Neuronal stem cell (in vitro differentiated cells): ENCODE measurements at regions not wholly inside any gene's neighbourhood (a gene's known extent, or its start where the extent isn't known, plus 50 kb on each side); places are given as distances from the start of the nearest gene placed in this dataset.
"Not testable (repeated sequence)": the region's sequence is repeated elsewhere in the genome, so short reads cannot be mapped to it uniquely, and the experiment has no call there.

Experiments used
- DNase-seq: peaks from one replicate; pipeline ENCODE4 v3.0.0-alpha.2; 2013; ENCODE audit warnings: low spot score
- H2AFZ ChIP-seq: one replicate; pipeline ENCODE4 v1.6.1; 2013; ENCODE audit warnings: mild to moderate bottlenecking, low read length, inconsistent platforms
- H2AK5ac ChIP-seq: 2 replicates; pipeline ENCODE4 v1.6.1; 2013; ENCODE audit warnings: low read depth, mild to moderate bottlenecking, inconsistent platforms, low read length, moderate library complexity, mixed read lengths
- H2BK120ac ChIP-seq: 2 replicates; pipeline ENCODE4 v1.6.1; 2013; ENCODE audit warnings: low read depth, mild to moderate bottlenecking, inconsistent platforms, low read length, moderate library complexity, mixed read lengths
- H2BK12ac ChIP-seq: one replicate; pipeline ENCODE4 v1.6.1; 2013; ENCODE audit warnings: low read length, inconsistent platforms
- H2BK15ac ChIP-seq: 2 replicates; pipeline ENCODE4 v1.6.1; 2013; ENCODE audit warnings: mild to moderate bottlenecking, low read length, inconsistent platforms, mixed read lengths
- H2BK5ac ChIP-seq: one replicate; pipeline ENCODE4 v1.6.1; 2013; ENCODE audit warnings: inconsistent platforms, mild to moderate bottlenecking, low read length, moderate library complexity
- H3K14ac ChIP-seq: one replicate; pipeline ENCODE4 v1.6.1; 2013; ENCODE audit warnings: low read length, inconsistent platforms
- H3K18ac ChIP-seq: 2 replicates; pipeline ENCODE4 v1.6.1; 2013; ENCODE audit warnings: low read length, inconsistent platforms
- H3K23ac ChIP-seq: 2 replicates; pipeline ENCODE4 v1.6.1; 2013; ENCODE audit warnings: low read depth, mild to moderate bottlenecking, mixed read lengths, low read length, inconsistent platforms; ENCODE audit not compliant: poor library complexity
- H3K27ac ChIP-seq: replicated peaks from 3 replicates; pipeline ENCODE4 v1.5.1; 2013; ENCODE audit warnings: low read length, inconsistent platforms
- H3K27me3 ChIP-seq, 3 experiments: 2 replicates each; pipeline ENCODE4 v1.6.1; 2013; ENCODE audit warnings: low read length in 3 of 3, mild to moderate bottlenecking in 2 of 3, inconsistent platforms in 1 of 3, low read depth in 1 of 3, mixed read lengths in 1 of 3, moderate library complexity in 1 of 3; ENCODE audit not compliant: control insufficient read depth in 3 of 3, insufficient read depth in 3 of 3
- H3K36me3 ChIP-seq, 2 donors: replicated peaks in 1 of 2; 2 replicates each; pipeline ENCODE4 v1.6.1; 2013; ENCODE audit warnings: low read length in 2 of 2; ENCODE audit not compliant: control insufficient read depth in 2 of 2, insufficient read depth in 2 of 2
- H3K4ac ChIP-seq: 2 replicates; pipeline ENCODE4 v1.6.1; 2013; ENCODE audit warnings: inconsistent platforms, mild to moderate bottlenecking, low read length, moderate library complexity
- H3K4me1 ChIP-seq, 2 donors: 1 replicate in 1 of 2; 2 replicates in 1 of 2; pipeline ENCODE4 v1.6.1; 2013; ENCODE audit warnings: low read length in 2 of 2, low read depth in 1 of 2; ENCODE audit not compliant: control insufficient read depth in 2 of 2, insufficient read depth in 1 of 2
- H3K4me2 ChIP-seq: one replicate; pipeline ENCODE4 v1.6.1; 2013; ENCODE audit warnings: mild to moderate bottlenecking, low read length, inconsistent platforms; ENCODE audit not compliant: insufficient read depth, poor library complexity, severe bottlenecking
- H3K4me3 ChIP-seq, 2 donors: 2 replicates each; pipeline ENCODE4 v1.5.1; 2013; ENCODE audit warnings: low read length in 2 of 2, mild to moderate bottlenecking in 2 of 2, inconsistent platforms in 1 of 2, moderate library complexity in 1 of 2
- H3K79me1 ChIP-seq: one replicate; pipeline ENCODE4 v1.6.1; 2013; ENCODE audit warnings: low read depth, mild to moderate bottlenecking, inconsistent platforms, low read length, moderate library complexity
- H3K9ac ChIP-seq: one replicate; pipeline ENCODE4 v1.6.1; 2013; ENCODE audit warnings: mild to moderate bottlenecking, low read depth, low read length, inconsistent platforms; ENCODE audit not compliant: poor library complexity
- H3K9me3 ChIP-seq, 2 donors: replicated peaks in 1 of 2; 2 replicates each; pipeline versions ENCODE3 to v1.6.1; 2013; ENCODE audit warnings: low read length in 2 of 2, mild to moderate bottlenecking in 2 of 2, inconsistent platforms in 1 of 2, low read depth in 1 of 2, mixed read lengths in 1 of 2, moderate library complexity in 1 of 2; ENCODE audit not compliant: control insufficient read depth in 2 of 2, insufficient read depth in 1 of 2
- H4K8ac ChIP-seq: one replicate; pipeline ENCODE4 v1.6.1; 2013; ENCODE audit warnings: low read depth, mild to moderate bottlenecking, inconsistent platforms, low read length, moderate library complexity
- H4K91ac ChIP-seq: one replicate; pipeline ENCODE4 v1.6.1; 2013; ENCODE audit warnings: low read length, low read depth, mild to moderate bottlenecking, inconsistent platforms; ENCODE audit not compliant: poor library complexity
- WGBS, 2 donors: extraction: QIAGEN DNeasy Blood & Tissue Kit; methylation state at CpG; one replicate each; pipeline ENCODE4 v1.1.7; 2013; ENCODE audit warnings: missing lambda C conversion rate in 2 of 2, mixed read lengths in 1 of 2; ENCODE audit not compliant: insufficient read length in 2 of 2, insufficient replicate concordance in 1 of 2; ENCODE audit errors: extremely low coverage in 2 of 2; 5-methylcytosine and 5-hydroxymethylcytosine counted together

GRCh38 chr22:34683031-34683430 is 382.9 kb upstream of the ISX start:
- not testable (repeated sequence) for H3K36me3 ChIP-seq, H2BK5ac ChIP-seq, H3K27me3 ChIP-seq, H3K27ac ChIP-seq, H3K79me1 ChIP-seq, H2BK120ac ChIP-seq, DNase-seq, H4K8ac ChIP-seq, H4K91ac ChIP-seq, H3K4me2 ChIP-seq, H3K4me3 ChIP-seq, H3K4me1 ChIP-seq, H3K14ac ChIP-seq, H2AFZ ChIP-seq, H2AK5ac ChIP-seq, H3K4ac ChIP-seq, H2BK12ac ChIP-seq, H3K9me3 ChIP-seq, H3K18ac ChIP-seq, H3K9ac ChIP-seq, H3K23ac ChIP-seq, H2BK15ac ChIP-seq
- WGBS, 2 donors: no CpG with 5 or more reads among the region's 17 CpGs

- not testable (repeated sequence) for H2AK5ac ChIP-seq, H3K79me1 ChIP-seq, H2BK15ac ChIP-seq, H3K27ac ChIP-seq, H3K27me3 ChIP-seq, H3K14ac ChIP-seq, H3K18ac ChIP-seq, H2AFZ ChIP-seq, H4K8ac ChIP-seq, DNase-seq, H4K91ac ChIP-seq, H3K36me3 ChIP-seq, H2BK5ac ChIP-seq, H2BK120ac ChIP-seq, H3K4me1 ChIP-seq, H3K4me3 ChIP-seq, H3K4ac ChIP-seq, H3K23ac ChIP-seq, H3K9me3 ChIP-seq, H3K4me2 ChIP-seq, H2BK12ac ChIP-seq, H3K9ac ChIP-seq
- no CpG with 5 or more reads among the region's 30 CpGs for WGBS, 2 donors
Measured at GRCh38 chr22:34684278-34684677, 381.7 kb upstream of the ISX start.

DNA sequence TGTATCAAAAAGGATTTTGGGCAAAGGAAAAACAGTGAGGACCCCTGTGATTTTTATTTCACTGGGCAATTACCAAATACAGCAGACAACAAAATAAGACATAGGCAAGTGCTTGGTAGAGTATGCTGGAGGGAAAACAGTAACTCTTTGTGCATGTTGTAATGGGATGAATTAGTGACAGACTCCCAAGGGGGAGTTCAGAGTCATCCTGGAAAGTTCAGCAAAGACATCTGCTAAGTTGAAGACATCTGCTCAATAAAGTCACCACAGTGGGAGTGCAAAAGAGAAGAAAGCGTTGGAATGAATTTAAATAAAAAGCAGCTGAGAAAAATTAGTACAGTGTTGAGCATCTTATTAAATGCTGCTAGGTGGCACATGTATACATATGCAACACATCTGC is 378.8 kb upstream of the ISX start:
- no peak overlapping the region for H3K4me3 ChIP-seq
- no peak overlapping the region for H3K14ac ChIP-seq
- no peak overlapping the region for H2BK120ac ChIP-seq
- no peak overlapping the region for H2BK5ac ChIP-seq
- no CpG with 5 or more reads among the region's 1 CpG for WGBS, 2 donors
- no peak overlapping the region for H3K18ac ChIP-seq
- H3K4ac ChIP-seq: no peak overlapping the region
- no peak overlapping the region for H2BK15ac ChIP-seq
- no peaks in the 10 kb centered on the region for H3K9me3 ChIP-seq
- H4K91ac ChIP-seq: no peak overlapping the region
- no peak overlapping the region for H3K23ac ChIP-seq
- no peak overlapping the region for H3K27ac ChIP-seq
- H2AK5ac ChIP-seq: no peak overlapping the region
- H3K4me2 ChIP-seq: no peak overlapping the region
- H3K9ac ChIP-seq: no peak overlapping the region
- no peaks in the 10 kb centered on the region for H3K36me3 ChIP-seq
- no peak overlapping the region for H2AFZ ChIP-seq
- H3K79me1 ChIP-seq: no peaks in the 10 kb centered on the region
- no peaks in the 10 kb centered on the region for H3K27me3 ChIP-seq
- DNase-seq: no peak
- no peak overlapping the region for H2BK12ac ChIP-seq
- H4K8ac ChIP-seq: no peak overlapping the region
- H3K4me1 ChIP-seq: no peaks in the 10 kb centered on the region

DNA sequence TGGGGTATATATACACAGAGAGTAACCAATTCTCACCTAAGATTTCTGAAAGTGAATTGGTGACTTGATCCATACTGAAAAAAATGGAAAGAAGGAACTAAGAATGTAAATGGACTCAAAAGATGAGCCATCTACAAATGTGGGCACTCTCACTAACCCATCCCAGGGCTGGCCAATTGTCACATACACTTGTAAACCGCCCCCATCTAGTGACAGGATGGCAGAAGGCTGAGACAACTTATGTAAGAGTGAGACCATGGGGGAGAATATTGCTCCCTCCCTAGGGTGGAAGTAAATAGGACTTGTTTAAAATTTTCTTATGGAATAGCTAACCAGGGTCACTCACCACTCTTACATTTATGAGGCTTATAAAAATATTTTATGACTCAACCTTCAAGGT is 377.1 kb upstream of the ISX start:
- Histone ChIP-seq H3K9ac (no peak overlapping the region), H3K79me1 (no peaks in the 10 kb centered on the region), H3K4ac (no peak overlapping the region), H2AK5ac (no peak overlapping the region), H2BK12ac (no peak overlapping the region), H2AFZ (no peak overlapping the region), H2BK5ac (no peak overlapping the region), H3K4me3 (no peak overlapping the region), H3K9me3 (no peaks in the 10 kb centered on the region), H3K14ac (no peak overlapping the region), H2BK120ac (no peak overlapping the region), H3K23ac (no peak overlapping the region), H2BK15ac (no peak overlapping the region), H3K18ac (no peak overlapping the region), H3K4me1 (no peaks in the 10 kb centered on the region), H3K36me3 (no peaks in the 10 kb centered on the region), H4K91ac (no peak overlapping the region), H3K4me2 (no peak overlapping the region), H4K8ac (no peak overlapping the region), H3K27ac (no peak overlapping the region), H3K27me3 (no peaks in the 10 kb centered on the region)
- no peak for DNase-seq
- no CpG with 5 or more reads among the region's 1 CpG for WGBS, 2 donors
